DMS53 (cell line): ENCODE measurements at regions not wholly inside any gene's neighbourhood (a gene's known extent, or its start where the extent isn't known, plus 50 kb on each side); places are given as distances from the start of the nearest gene placed in this dataset.

Experiments
- DNase-seq: peaks from one replicate; lab custom pipeline; 2025; lab: John Stamatoyannopoulos, UW

GRCh38 chr10:47053081-47053798, 142.0 kb downstream of the PTPN20 start:
- no peak for DNase-seq

GRCh38 chr10:47054974-47055373, 143.7 kb downstream of the PTPN20 start:
- DNase-seq = no peak

- DNase-seq = no peak
Measured at GRCh38 chr10:47055386-47056246, 144.4 kb downstream of the PTPN20 start.

- no peak for DNase-seq
Measured at GRCh38 chr10:47056247-47056510, 145.0 kb downstream of the PTPN20 start.

- DNase-seq = no peak
Measured at GRCh38 chr10:47057471-47057870, 146.2 kb downstream of the PTPN20 start.

- DNase-seq = no peak
Measured at GRCh38 chr10:47058032-47058702, 146.9 kb downstream of the PTPN20 start.

- no peak for DNase-seq
Measured at GRCh38 chr10:47058961-47059391, 147.7 kb downstream of the PTPN20 start.

GRCh38 chr10:47059606-47060311, 148.5 kb downstream of the PTPN20 start:
- DNase-seq = no peak

GRCh38 chr10:47060356-47060755, 149.1 kb downstream of the PTPN20 start:
- DNase-seq = no peak

GRCh38 chr10:47060993-47061500, 149.8 kb downstream of the PTPN20 start:
- DNase-seq = no peak

- no peak for DNase-seq
Measured at GRCh38 chr10:47061776-47062175, 150.5 kb downstream of the PTPN20 start.

GRCh38 chr10:47062441-47063200, 151.4 kb downstream of the PTPN20 start:
- no peak for DNase-seq

- DNase-seq = peak; percentile 63
Measured at GRCh38 chr10:47063858-47064257, 152.6 kb downstream of the PTPN20 start.

- DNase-seq = peak; percentile 67
Measured at GRCh38 chr10:47065903-47066302, 154.7 kb downstream of the PTPN20 start.

GRCh38 chr10:47067949-47068940, 157.0 kb downstream of the PTPN20 start:
- no peak for DNase-seq

GRCh38 chr10:47070541-47070940, 159.3 kb downstream of the PTPN20 start:
- no peak for DNase-seq

GRCh38 chr10:47071891-47072290, 160.7 kb downstream of the PTPN20 start:
- no peak for DNase-seq

- DNase-seq = no peak
Measured at GRCh38 chr10:47073967-47074366, 162.7 kb downstream of the PTPN20 start.

GRCh38 chr10:47076949-47077361, 165.7 kb downstream of the PTPN20 start:
- DNase-seq = no peak

GRCh38 chr10:47077386-47077785, 166.2 kb downstream of the PTPN20 start:
- no peak for DNase-seq
